ENCODE measurements at regions not wholly inside any gene's neighbourhood (a gene's known extent, or its start where the extent isn't known, plus 50 kb on each side); places are given as distances from the start of the nearest gene placed in this dataset.

GRCh38 chr1:172895050-172895460 lies 155.7 kb downstream of the TNFSF18 start:
- DNase-seq = no peak

DNA sequence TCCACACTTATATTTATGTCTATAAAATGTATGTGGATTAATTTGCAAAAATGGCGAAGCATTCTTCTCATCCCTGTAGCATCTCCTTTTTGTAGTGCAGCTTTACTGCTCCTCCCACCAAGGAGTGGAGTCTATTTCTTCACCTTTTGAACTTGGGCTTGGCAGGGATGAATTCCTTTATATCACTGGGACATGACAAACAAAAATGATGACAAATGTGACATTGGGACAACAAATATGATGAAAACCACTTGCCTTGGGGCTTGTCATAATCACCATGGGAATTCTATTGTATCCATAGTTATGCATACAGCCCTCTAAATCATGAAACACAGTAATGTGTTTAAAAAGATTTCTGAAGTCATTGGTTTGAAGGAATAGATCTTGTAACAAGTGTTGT lies 155.0 kb downstream of the TNFSF18 start:
- no peak for DNase-seq

DNA sequence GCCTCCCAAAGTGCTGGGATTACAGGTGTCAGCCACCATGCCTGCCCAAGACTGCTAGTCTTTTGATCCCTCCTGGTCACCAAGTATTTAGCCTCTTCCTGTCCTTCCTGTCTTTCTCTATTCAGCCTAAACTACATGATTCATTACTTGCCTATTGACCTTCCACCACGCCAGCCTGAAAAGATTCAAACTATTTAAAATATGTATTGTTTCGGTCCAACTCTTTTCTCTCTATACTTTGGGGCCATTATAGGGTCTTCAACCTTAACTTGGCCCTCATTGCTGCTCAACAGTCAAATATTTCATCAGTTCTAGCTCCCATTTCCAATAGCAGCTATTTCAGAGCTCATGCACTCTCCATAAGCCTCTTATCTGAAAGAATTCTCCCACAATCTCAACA lies 153.0 kb downstream of the TNFSF18 start:
- no peak for DNase-seq

DNA sequence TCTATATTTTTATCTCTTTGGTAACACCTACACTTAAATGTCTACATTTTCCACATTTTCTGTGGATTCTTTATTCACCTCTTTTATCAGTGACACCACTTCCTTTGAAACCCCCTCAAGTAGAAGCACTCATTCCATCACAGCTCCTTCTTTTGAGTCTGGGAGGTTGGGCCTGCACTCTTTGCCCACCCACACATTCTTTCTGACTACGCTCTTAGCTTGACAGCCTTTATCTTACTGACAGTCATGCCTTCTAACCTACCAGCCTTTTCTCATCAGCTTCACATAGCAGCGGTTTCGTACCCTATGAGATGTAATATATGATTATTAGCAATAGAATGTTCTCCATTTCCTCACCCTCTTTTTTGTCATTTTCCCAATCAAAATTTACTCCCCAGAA lies 151.9 kb downstream of the TNFSF18 start:
- DNase-seq = no peak

DNA sequence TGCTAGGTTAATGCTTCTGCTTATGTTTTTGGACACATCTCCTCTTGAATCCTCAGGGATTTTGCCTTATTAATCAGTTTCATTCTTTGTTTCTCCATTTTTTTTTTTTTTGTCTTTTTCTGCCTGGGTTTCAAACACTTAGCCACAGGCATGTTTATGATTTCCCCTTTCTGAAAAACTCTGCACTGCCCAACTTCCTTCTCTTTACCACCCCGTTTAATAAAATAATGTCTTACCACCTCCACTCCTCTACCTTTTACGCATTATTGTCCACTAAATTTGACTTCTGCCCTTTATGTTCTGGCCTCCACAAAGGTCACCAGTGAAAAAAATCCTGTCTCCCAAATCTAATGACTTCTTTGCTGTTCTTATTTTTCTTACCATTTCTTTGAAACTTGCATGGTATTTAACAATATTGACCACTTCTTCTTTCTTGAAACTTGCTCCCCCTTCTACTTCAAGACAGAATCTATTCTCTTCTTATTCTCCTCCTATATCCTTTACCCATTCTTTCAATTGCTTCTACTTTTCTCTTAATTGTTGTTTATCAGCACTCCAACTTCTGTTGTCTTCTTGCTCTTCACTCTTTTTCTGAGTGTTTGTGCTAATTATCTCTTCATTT lies 150.3 kb downstream of the TNFSF18 start:
- DNase-seq = no peak

- no peak for DNase-seq
Observed at GRCh38 chr1:172902200-172902599, 148.5 kb downstream of the TNFSF18 start.

DNA sequence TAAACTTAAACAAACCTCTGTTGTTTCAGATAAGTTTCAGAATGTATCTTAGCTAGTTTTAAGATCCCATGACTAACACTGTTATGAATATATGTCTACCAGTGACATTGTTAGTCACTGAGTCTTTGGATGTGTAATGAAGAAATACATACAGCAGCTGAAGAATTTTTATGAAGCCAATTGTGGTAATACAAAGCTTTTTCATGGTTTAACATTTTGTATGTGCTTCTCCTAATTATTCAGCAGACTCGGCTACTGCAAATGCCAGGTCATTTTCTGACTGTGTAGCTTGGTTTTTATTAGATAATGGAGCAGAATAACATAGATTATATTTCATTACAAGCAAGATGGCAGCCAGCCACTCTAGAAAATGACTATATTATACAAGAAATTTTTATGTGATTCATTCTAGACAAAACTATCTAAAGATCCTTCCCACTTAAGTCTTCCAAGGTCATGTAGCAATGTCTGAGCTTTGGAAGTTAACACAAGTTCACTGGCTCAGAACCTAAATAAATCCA lies 147.8 kb downstream of the TNFSF18 start:
- DNase-seq = no peak

- no peak for DNase-seq
Observed at GRCh38 chr1:172903581-172904220, 147.0 kb downstream of the TNFSF18 start.

DNA sequence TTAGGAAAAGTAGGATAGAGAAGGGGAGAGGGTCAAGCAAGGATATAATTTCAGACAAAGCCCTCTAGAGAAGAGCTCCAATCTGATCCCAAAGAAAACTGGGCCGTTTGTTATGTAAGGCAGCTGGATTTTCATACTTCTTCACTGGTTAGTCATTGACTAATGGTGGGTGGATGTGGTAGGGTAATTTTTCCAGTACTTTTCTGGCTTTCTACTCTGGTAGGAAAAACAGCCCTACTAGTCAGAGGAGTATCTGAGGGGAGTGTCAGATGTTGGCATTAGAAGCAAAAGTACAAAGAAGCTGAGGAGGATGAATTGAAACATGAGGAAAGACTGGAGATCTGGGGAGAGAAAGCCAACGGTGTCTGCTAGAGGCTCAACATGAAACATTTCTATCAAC lies 145.3 kb downstream of the TNFSF18 start:
- no peak for DNase-seq

DNA sequence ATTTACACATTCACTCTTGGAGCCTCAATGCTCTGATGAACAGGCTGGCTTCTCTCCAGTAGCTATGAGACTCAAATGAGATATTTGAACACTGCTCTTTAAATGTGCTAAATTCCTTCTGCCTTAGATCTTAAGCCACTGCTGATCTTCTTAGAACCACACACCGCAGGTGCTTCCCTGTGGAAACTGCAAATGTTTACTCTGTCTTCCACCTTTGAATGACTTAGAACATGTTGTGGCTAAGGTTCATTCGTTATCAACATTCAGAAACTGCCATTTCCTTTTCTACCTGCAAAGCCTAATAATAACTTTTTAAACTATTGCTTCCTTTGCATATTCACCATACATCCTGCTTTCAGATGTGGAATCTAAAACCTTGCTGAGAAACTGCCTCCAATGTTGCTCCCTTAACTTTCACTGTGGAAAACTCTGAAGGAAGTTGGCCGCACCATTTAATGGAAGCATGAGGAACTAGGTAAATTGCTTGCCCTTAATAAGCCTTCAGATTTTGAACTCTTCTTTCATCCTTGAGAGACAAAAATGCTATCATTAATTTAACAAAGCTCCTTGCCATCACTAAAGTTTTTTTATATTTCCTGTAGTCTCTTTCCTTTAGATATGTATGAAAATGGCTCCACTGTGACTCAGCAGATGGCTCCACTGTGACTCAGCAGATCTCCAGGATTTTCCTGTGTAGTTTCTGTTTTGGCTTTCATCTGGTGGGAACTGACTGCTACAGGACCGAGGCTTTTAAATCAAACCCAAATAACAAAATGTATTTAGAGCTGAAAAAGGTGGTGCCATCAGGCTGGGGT lies 143.8 kb downstream of the TNFSF18 start:
- no peak for DNase-seq

DNA sequence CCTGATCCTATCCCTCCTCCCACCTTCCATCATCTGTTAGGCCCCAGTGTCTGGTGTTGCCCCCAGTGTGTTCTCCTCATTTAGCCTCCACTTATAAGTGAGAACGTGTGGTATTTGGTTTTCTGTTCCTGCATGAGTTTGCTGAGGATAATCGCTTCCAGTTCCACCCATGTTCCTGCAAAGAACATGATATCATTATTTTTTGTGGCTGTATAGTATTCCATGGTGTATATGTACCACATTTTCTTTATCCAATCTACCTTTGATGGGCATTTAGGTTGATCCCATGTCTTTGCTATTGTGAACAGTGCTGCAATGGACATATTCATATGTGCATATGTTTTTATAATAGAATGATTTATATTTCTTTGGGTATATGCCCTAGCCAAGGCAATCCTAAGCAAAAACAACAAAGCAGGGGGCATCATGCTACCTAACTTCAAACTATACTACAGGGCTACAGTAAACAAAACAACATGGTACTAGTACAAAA lies 142.9 kb downstream of the TNFSF18 start:
- DNase-seq = no peak

GRCh38 chr1:172909606-172910326 lies 141.0 kb downstream of the TNFSF18 start:
- no peak for DNase-seq

- DNase-seq = no peak
Observed at GRCh38 chr1:172912765-172913260, 137.9 kb downstream of the TNFSF18 start.

GRCh38 chr1:172914501-172915144 lies 136.1 kb downstream of the TNFSF18 start:
- no peak for DNase-seq

DNA sequence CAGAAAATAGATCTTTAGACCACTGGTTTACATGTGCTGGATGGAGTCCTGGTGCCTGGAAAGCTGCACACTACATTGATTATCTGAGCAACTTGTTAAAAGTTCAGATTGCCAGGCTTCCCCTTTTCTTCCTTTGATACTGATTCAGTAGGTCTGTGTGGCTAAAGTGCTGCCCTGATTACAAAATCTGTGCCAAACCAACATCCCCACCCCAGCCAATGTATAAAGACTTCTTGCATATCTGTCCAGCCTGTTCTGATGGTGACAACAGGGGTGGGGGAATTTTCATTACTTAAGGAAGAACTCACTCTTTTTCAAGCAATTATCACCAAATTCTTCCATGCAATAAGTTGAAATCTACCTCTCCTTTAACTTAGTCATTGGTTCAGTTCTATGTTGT lies 135.5 kb downstream of the TNFSF18 start:
- DNase-seq = no peak

DNA sequence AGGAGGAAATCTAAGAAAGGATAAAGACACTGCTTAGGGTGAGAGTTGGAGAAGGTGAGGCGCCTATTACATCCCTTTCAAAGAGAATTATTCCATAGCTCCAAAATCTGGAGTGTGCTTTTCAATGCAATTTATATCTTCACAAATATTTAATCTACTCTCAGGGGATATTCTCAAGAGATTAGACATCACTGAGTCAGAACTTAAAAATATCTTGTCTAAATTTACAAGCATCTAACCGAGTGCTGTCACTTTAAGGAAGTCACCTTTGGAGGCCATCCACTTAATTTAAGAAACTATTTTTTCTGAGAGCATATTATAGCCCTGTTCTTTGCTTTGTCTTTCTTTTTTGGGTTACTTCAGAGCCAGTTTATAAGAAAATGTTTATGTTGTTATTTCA lies 134.6 kb downstream of the TNFSF18 start:
- no peak for DNase-seq

- DNase-seq = no peak
Observed at GRCh38 chr1:172917972-172918371, 132.8 kb downstream of the TNFSF18 start.

GRCh38 chr1:172918478-172918877 lies 132.3 kb downstream of the TNFSF18 start:
- no peak for DNase-seq

- no peak for DNase-seq
Observed at GRCh38 chr1:172926070-172926469, 124.7 kb downstream of the TNFSF18 start.

- DNase-seq = no peak
Observed at GRCh38 chr1:172928412-172928811, 122.3 kb downstream of the TNFSF18 start.

GRCh38 chr1:172929006-172929405 lies 121.7 kb downstream of the TNFSF18 start:
- no peak for DNase-seq

DNA sequence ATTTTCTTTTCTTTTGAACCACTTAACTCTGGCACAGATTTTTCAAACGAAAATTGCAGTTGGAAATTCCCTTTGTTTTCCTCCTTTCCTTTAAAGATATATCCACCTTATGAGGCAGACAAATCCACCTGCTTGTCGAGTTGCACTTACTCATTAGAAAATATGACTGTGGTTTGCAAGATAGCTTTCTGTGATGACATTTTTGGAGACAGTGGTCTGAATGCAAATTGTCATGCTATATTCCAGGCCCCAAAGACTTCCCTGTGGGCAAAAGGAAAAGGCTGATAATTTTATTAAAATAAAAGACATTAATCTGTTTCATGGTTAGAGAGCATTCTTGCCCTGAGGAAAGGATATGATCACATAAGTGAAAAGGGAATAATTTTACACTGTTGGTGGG lies 120.6 kb downstream of the TNFSF18 start:
- DNase-seq = no peak
